ENCODE measurements at regions not wholly inside any gene's neighbourhood (a gene's known extent, or its start where the extent isn't known, plus 50 kb on each side); places are given as distances from the start of the nearest gene placed in this dataset.

DNA sequence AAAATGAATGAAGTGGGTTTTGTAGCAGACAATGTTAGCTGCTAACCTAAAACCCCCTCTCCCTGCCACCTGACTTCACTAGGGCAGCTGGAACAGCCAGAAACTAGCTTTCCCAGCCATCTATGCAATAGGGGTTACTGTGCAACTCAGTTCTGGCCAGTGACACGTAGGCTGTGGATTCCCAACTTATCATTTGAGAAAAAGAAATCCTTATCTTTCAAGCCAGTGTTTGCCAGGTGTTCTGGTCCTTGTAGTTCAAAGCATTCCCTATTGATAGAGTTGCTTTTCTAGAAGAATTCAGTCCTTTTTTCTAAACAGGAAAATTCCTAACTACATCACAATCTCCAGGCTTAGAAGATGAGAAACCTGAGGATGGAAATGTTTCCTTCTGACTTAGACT lies 144.5 kb upstream of the ELAC2 start:
- no peak for DNase-seq (ENCODE audit: low read depth)
- H3K4me3 ChIP-seq (ENCODE audit: control insufficient read depth, low read depth, low read length): no peak overlapping the region
- TF ChIP-seq, protein P1, sequence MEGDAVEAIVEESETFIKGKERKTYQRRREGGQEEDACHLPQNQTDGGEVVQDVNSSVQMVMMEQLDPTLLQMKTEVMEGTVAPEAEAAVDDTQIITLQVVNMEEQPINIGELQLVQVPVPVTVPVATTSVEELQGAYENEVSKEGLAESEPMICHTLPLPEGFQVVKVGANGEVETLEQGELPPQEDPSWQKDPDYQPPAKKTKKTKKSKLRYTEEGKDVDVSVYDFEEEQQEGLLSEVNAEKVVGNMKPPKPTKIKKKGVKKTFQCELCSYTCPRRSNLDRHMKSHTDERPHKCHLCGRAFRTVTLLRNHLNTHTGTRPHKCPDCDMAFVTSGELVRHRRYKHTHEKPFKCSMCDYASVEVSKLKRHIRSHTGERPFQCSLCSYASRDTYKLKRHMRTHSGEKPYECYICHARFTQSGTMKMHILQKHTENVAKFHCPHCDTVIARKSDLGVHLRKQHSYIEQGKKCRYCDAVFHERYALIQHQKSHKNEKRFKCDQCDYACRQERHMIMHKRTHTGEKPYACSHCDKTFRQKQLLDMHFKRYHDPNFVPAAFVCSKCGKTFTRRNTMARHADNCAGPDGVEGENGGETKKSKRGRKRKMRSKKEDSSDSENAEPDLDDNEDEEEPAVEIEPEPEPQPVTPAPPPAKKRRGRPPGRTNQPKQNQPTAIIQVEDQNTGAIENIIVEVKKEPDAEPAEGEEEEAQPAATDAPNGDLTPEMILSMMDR (IDR thresholded peaks at IDR 0.05; ENCODE audit: control insufficient read depth, insufficient read depth, low read depth, low read length, missing control alignments): no peak

DNA sequence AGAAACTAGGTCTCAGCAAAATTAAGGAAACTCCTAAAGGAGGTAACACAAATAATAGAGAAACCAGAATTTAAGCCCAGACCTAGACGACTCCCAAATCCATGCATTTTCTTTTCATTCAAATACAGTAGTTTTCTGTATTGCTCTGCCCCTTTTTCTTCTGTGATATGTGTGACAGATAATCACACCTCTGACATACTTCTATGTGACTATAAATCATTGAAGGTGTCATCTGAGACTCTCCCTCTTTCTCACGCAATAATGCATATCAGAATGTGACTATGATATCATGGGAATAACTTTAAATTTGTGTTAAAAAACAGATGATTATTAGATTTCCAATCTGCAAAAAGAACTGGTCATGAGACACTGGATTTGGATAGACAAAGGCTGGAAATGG lies 143.0 kb upstream of the ELAC2 start:
- TF ChIP-seq, protein P1 (IDR thresholded peaks at IDR 0.05; ENCODE audit: control insufficient read depth, insufficient read depth, low read depth, low read length, missing control alignments): no peak
- no peak overlapping the region for H3K4me3 ChIP-seq (ENCODE audit: control insufficient read depth, low read depth, low read length)
- DNase-seq (ENCODE audit: low read depth): no peak

DNA sequence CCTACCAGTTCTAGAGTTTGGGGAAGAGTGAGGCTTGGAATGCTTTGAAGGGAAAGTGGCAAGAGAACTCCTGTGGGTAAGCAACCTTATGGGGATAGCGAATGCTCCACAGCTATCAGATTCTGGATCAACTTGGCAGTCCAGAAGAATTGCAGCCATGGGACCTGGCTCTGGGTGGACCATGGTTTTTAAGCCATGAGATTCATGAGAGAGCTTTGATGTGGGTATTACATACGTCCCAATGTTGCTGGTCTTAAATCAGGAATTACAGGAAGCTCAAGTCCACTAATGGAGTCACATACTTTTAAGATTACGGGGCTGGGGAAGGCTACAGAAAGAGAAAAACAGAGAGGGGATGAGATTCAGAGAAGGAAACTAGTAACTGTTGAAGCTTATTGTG lies 142.5 kb upstream of the ELAC2 start:
- DNase-seq (ENCODE audit: low read depth): no peak
- TF ChIP-seq, protein P1 (IDR thresholded peaks at IDR 0.05; ENCODE audit: control insufficient read depth, insufficient read depth, low read depth, low read length, missing control alignments): no peak
- no peak overlapping the region for H3K4me3 ChIP-seq (ENCODE audit: control insufficient read depth, low read depth, low read length)

DNA sequence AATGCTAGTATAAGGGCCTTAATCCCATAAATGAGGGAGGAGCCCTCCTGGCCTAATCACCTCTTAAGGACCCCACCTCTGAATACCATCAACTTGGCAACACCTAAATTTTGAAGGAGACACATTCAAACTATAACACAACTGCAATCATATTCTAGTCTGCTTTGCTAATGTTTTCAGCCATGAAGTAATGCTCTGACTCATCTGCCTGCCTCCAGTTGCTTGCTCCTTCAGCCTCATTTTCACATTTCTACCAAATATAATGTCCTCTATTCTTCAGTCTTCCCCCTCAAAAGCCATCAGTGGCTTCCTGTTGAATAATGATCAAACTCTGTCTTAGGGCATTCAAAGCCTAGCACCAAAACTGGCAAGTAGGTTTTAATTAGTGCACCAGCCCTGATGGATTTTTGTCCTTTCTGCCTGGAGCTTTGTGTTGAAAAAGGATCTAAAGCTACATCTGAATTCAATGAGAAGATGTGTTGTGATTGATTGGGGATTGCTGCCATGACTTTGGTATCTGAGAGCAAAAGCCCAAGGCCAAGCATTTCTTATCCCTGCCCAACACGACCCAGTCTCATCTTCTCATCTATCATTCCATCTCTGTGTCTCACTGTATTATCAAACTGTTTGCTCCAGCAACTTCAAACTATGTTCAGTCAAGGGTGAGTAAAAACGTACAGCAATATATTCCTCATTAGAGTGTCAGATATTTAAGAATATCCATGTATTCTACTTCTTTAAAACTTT lies 140.8 kb upstream of the ELAC2 start:
- TF ChIP-seq, protein P1 (IDR thresholded peaks at IDR 0.05; ENCODE audit: control insufficient read depth, insufficient read depth, low read depth, low read length, missing control alignments): no peak
- H3K4me3 ChIP-seq (ENCODE audit: control insufficient read depth, low read depth, low read length): no peak overlapping the region
- DNase-seq (ENCODE audit: low read depth): no peak

DNA sequence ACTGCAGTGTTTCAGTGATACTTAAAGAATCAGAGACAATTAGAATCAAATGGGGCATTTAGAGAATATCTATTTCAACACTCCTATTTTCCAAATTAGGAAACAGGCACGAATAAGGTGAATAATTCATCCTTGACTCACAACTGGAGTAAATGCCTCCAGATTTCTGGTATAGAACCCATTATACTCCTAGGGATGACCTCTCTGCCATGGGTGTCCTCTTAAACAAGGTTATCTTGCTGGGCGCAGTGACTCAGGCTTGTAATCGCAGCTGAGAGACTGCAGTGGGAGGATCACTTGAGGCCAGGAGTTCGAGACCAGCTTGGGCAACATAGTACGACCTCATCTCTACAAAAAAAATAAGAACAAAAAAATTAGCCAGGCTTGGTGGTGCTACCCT lies 139.8 kb upstream of the ELAC2 start:
- DNase-seq (ENCODE audit: low read depth): no peak
- H3K4me3 ChIP-seq (ENCODE audit: control insufficient read depth, low read depth, low read length): no peak overlapping the region
- TF ChIP-seq, protein P1 (IDR thresholded peaks at IDR 0.05; ENCODE audit: control insufficient read depth, insufficient read depth, low read depth, low read length, missing control alignments): no peak

DNA sequence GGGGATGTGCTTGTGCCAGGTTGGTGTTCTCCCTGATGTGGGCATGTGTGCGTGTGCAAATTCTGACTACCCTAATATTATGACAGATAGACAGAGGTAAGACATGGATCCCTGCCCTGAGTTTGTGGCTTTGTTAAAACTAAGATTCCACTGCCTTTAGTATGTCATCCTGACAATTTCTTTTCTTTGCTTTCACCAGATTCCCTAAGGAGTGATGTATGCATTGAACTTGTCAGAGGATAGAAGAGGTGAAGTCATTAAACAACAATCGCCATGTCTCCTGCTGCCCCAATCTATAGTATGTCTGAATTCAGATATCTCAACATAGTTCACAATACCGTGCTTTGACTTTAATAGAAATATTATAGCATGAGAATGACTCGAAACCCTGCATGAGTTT lies 137.1 kb upstream of the ELAC2 start:
- TF ChIP-seq, protein P1 (IDR thresholded peaks at IDR 0.05; ENCODE audit: control insufficient read depth, insufficient read depth, low read depth, low read length, missing control alignments): no peak
- DNase-seq (ENCODE audit: low read depth): no peak
- no peak overlapping the region for H3K4me3 ChIP-seq (ENCODE audit: control insufficient read depth, low read depth, low read length)

All from AG09309 (cell line).